HG02973 (cell line): ENCODE measurements at regions not wholly inside any gene's neighbourhood (a gene's known extent, or its start where the extent isn't known, plus 50 kb on each side); places are given as distances from the start of the nearest gene placed in this dataset.

ENCODE experiments used
- ATAC-seq: cut with Tn5 transposase; IDR thresholded peaks from one replicate; pipeline ENCODE4 v1.9.1; 2021; ENCODE audit warnings: moderate library complexity; ENCODE audit not compliant: unreplicated experiment

- ATAC-seq: no peak
Observed at GRCh38 chr3:59698091-59698490, 648.3 kb upstream of the CFAP20DC start.

- ATAC-seq: no peak
Observed at GRCh38 chr3:59696783-59697182, 647.0 kb upstream of the CFAP20DC start.

- no peak for ATAC-seq
Observed at GRCh38 chr3:59695860-59696259, 646.0 kb upstream of the CFAP20DC start.

GRCh38 chr3:59692117-59692516 is 642.3 kb upstream of the CFAP20DC start:
- ATAC-seq: no peak

- ATAC-seq: no peak
Observed at GRCh38 chr3:59690886-59691285, 641.1 kb upstream of the CFAP20DC start.

GRCh38 chr3:59688636-59689035 is 638.8 kb upstream of the CFAP20DC start:
- no peak for ATAC-seq

- ATAC-seq: no peak
Observed at GRCh38 chr3:59685432-59685831, 635.6 kb upstream of the CFAP20DC start.

GRCh38 chr3:59684766-59685165 is 634.9 kb upstream of the CFAP20DC start:
- ATAC-seq: no peak

GRCh38 chr3:59680919-59681318 is 631.1 kb upstream of the CFAP20DC start:
- ATAC-seq: no peak

GRCh38 chr3:59677747-59678702 is 628.2 kb upstream of the CFAP20DC start:
- ATAC-seq: no peak

- no peak for ATAC-seq
Observed at GRCh38 chr3:59675495-59675894, 625.7 kb upstream of the CFAP20DC start.

- no peak for ATAC-seq
Observed at GRCh38 chr3:59663076-59663850, 613.4 kb upstream of the CFAP20DC start.

GRCh38 chr3:59660852-59661625 is 611.2 kb upstream of the CFAP20DC start:
- ATAC-seq: no peak

GRCh38 chr3:59660376-59660775 is 610.6 kb upstream of the CFAP20DC start:
- no peak for ATAC-seq

GRCh38 chr3:59659755-59660154 is 609.9 kb upstream of the CFAP20DC start:
- no peak for ATAC-seq

GRCh38 chr3:59658866-59659265 is 609.0 kb upstream of the CFAP20DC start:
- no peak for ATAC-seq

GRCh38 chr3:59658274-59658673 is 608.4 kb upstream of the CFAP20DC start:
- no peak for ATAC-seq

- no peak for ATAC-seq
Observed at GRCh38 chr3:59655418-59656015, 605.7 kb upstream of the CFAP20DC start.

GRCh38 chr3:59654480-59655417 is 604.9 kb upstream of the CFAP20DC start:
- no peak for ATAC-seq

- ATAC-seq: no peak
Observed at GRCh38 chr3:59654123-59654479, 604.3 kb upstream of the CFAP20DC start.
